WTC11 (cell line): ENCODE measurements at regions not wholly inside any gene's neighbourhood (a gene's known extent, or its start where the extent isn't known, plus 50 kb on each side); places are given as distances from the start of the nearest gene placed in this dataset.

Experiments used
- ATAC-seq: fragments of 200-7000 bp; cut with Tn5 transposase; 2 replicates; pipeline ENCODE4 v1.10.0; 2021; ENCODE audit warnings: mild to moderate bottlenecking, moderate library complexity
- CTCF ChIA-PET: fragments of 300-600 bp; sonication (Branson Sonifier 250); formaldehyde crosslinking; loops from one replicate; lab custom pipeline; 2021; ENCODE audit warnings: antibody characterized with exemption; lab: Charles Lee
- POLR2A ChIA-PET: fragments of 350-600 bp; sonication (Branson Sonifier 250); formaldehyde crosslinking; loops from one replicate; lab custom pipeline; 2021; ENCODE audit warnings: antibody characterized with exemption; lab: Charles Lee
- DNase-seq: peaks from one replicate; pipeline ENCODE4 v3.0.0; 2021; ENCODE audit warnings: low spot score
- H3K27ac Mint-ChIP-seq: 2 replicates; pipeline ENCODE4 v1.8.0; 2021; ENCODE audit warnings: mixed read lengths
- H3K27me3 Mint-ChIP-seq: 2 replicates; pipeline ENCODE4 v1.8.0; 2021; ENCODE audit warnings: low read depth, mild to moderate bottlenecking, moderate library complexity, mixed read lengths
- H3K36me3 Mint-ChIP-seq: 2 replicates; pipeline ENCODE4 v1.8.0; 2021; ENCODE audit warnings: mixed read lengths
- H3K4me1 Mint-ChIP-seq: 2 replicates; pipeline ENCODE4 v1.8.0; 2022; ENCODE audit warnings: mixed read lengths
- H3K4me3 Mint-ChIP-seq: 2 replicates; pipeline ENCODE4 v1.8.0; 2021; ENCODE audit warnings: mild to moderate bottlenecking, moderate library complexity, mixed read lengths
- H3K9me3 Mint-ChIP-seq: 2 replicates; pipeline ENCODE4 v1.8.0; 2021; ENCODE audit warnings: mixed read lengths
- ETV6 ChIP-seq: sonication (generic); formaldehyde crosslinking; IDR thresholded peaks from 2 replicates; pipeline ENCODE4 v1.8.1; 2022; ENCODE audit warnings: mild to moderate bottlenecking, missing genetic modification reagents
- GABPB1 ChIP-seq: sonication (generic); formaldehyde crosslinking; IDR thresholded peaks from 2 replicates; pipeline ENCODE4 v1.8.1; 2023; ENCODE audit warnings: mild to moderate bottlenecking, missing genetic modification reagents
- IRF1 ChIP-seq: sonication (generic); formaldehyde crosslinking; IDR thresholded peaks from 2 replicates; pipeline ENCODE4 v1.8.0; 2023; ENCODE audit warnings: missing genetic modification reagents
- IRF2 ChIP-seq: sonication (generic); formaldehyde crosslinking; IDR thresholded peaks from 2 replicates; pipeline ENCODE4 v1.8.0; 2022; ENCODE audit warnings: low read depth, missing genetic modification reagents, borderline replicate concordance
- NFYB ChIP-seq: sonication (generic); formaldehyde crosslinking; conservative IDR thresholded peaks from 2 replicates; pipeline ENCODE4 v1.8.0; 2022; ENCODE audit warnings: low read depth, missing genetic modification reagents
- NR1H2 ChIP-seq: sonication (generic); formaldehyde crosslinking; IDR thresholded peaks from 2 replicates; pipeline ENCODE4 v1.9.0; 2021; ENCODE audit warnings: mild to moderate bottlenecking, moderate library complexity, missing genetic modification reagents
- ZMAT4 ChIP-seq: fragments of 250-450 bp; sonication (Bioruptor Pico); IDR thresholded peaks from 2 replicates; pipeline ENCODE4 v1.9.0; 2021; ENCODE audit warnings: mild to moderate bottlenecking
- ZNF317 ChIP-seq: sonication (generic); formaldehyde crosslinking; IDR thresholded peaks from 2 replicates; pipeline ENCODE4 v1.8.1; 2023; ENCODE audit warnings: low read depth, mild to moderate bottlenecking, moderate library complexity, missing genetic modification reagents, borderline replicate concordance
- ZNF671 ChIP-seq: fragments of 250-450 bp; sonication (Bioruptor Pico); IDR thresholded peaks from 2 replicates; pipeline ENCODE4 v1.8.0; 2021; ENCODE audit warnings: mild to moderate bottlenecking
- TF ChIP-seq, protein P1 (sequence below): sonication (generic); formaldehyde crosslinking; conservative IDR thresholded peaks from 2 replicates; pipeline ENCODE4 v1.8.1; 2022; ENCODE audit warnings: mild to moderate bottlenecking, missing genetic modification reagents
- TF ChIP-seq, protein P2 (sequence below): sonication (generic); formaldehyde crosslinking; IDR thresholded peaks from 2 replicates; pipeline ENCODE4 v1.8.0; 2022; ENCODE audit warnings: missing genetic modification reagents
- TF ChIP-seq, protein P3 (sequence below): sonication (generic); formaldehyde crosslinking; IDR thresholded peaks from 2 replicates; pipeline ENCODE4 v1.8.1; 2023; ENCODE audit warnings: mild to moderate bottlenecking, missing genetic modification reagents, borderline replicate concordance

DNA sequence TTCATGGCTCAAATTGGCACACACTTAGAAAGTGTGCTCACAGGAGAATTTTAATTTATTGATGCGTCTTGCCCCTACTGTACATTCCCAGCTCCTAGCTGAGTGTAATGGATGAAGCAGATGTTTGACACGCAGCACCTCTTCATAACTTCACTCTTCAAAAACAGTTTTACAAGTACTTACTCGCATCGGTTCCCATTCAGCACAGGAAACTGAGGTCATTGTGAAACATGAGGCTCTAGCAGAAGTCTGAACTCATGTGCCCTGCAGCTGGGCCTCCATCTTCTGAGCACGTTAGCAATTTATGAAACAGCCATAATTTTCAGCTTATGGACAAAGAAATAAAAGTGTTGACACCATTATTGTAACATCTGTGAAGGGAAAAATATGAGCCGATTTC lies 558.9 kb upstream of the MGMT start (continued):
- TF ChIP-seq, protein P1, sequence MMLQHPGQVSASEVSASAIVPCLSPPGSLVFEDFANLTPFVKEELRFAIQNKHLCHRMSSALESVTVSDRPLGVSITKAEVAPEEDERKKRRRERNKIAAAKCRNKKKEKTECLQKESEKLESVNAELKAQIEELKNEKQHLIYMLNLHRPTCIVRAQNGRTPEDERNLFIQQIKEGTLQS, result no peak
- TF ChIP-seq ETV6 (CRISPR knock-in tag) (no peak), ZMAT4 (CRISPR knock-in tag) (no peak), IRF1 (CRISPR knock-in tag) (no peak)
- TF ChIP-seq, protein P2, sequence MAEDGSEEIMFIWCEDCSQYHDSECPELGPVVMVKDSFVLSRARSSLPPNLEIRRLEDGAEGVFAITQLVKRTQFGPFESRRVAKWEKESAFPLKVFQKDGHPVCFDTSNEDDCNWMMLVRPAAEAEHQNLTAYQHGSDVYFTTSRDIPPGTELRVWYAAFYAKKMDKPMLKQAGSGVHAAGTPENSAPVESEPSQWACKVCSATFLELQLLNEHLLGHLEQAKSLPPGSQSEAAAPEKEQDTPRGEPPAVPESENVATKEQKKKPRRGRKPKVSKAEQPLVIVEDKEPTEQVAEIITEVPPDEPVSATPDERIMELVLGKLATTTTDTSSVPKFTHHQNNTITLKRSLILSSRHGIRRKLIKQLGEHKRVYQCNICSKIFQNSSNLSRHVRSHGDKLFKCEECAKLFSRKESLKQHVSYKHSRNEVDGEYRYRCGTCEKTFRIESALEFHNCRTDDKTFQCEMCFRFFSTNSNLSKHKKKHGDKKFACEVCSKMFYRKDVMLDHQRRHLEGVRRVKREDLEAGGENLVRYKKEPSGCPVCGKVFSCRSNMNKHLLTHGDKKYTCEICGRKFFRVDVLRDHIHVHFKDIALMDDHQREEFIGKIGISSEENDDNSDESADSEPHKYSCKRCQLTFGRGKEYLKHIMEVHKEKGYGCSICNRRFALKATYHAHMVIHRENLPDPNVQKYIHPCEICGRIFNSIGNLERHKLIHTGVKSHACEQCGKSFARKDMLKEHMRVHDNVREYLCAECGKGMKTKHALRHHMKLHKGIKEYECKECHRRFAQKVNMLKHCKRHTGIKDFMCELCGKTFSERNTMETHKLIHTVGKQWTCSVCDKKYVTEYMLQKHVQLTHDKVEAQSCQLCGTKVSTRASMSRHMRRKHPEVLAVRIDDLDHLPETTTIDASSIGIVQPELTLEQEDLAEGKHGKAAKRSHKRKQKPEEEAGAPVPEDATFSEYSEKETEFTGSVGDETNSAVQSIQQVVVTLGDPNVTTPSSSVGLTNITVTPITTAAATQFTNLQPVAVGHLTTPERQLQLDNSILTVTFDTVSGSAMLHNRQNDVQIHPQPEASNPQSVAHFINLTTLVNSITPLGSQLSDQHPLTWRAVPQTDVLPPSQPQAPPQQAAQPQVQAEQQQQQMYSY (CRISPR knock-in tag), result no peak

- ChIA-PET CTCF (interaction anchor here (0.7 to 1.9 kb wide), 6 partner anchors 11 to 105 kb away, joined by 3 to 4 read pairs (median 3); no protein-coding TSS in a partner anchor), POLR2A (no interaction called here)
- no peaks in the 10 kb centered on the region for H3K36me3 Mint-ChIP-seq
- peaks cover 14% of the 10 kb centered on the region for H3K4me1 Mint-ChIP-seq
- H3K4me3 Mint-ChIP-seq, result no peak overlapping the region
- DNase-seq, result no peak
- H3K27ac Mint-ChIP-seq, result no peak overlapping the region
- ATAC-seq, result peak; percentile 93
- H3K27me3 Mint-ChIP-seq, result no peaks in the 10 kb centered on the region
- peaks cover 3% of the 10 kb centered on the region; the same call in 1 of the 2 replicates for H3K9me3 Mint-ChIP-seq
- TF ChIP-seq ZNF317 (CRISPR knock-in tag) (peak; percentile 62; the same call in 1 of the 2 replicates), ZNF671 (CRISPR knock-in tag) (no peak)
These were observed 558.5 kb upstream of the MGMT start for GRCh38 chr10:128908499-128908898.

DNA sequence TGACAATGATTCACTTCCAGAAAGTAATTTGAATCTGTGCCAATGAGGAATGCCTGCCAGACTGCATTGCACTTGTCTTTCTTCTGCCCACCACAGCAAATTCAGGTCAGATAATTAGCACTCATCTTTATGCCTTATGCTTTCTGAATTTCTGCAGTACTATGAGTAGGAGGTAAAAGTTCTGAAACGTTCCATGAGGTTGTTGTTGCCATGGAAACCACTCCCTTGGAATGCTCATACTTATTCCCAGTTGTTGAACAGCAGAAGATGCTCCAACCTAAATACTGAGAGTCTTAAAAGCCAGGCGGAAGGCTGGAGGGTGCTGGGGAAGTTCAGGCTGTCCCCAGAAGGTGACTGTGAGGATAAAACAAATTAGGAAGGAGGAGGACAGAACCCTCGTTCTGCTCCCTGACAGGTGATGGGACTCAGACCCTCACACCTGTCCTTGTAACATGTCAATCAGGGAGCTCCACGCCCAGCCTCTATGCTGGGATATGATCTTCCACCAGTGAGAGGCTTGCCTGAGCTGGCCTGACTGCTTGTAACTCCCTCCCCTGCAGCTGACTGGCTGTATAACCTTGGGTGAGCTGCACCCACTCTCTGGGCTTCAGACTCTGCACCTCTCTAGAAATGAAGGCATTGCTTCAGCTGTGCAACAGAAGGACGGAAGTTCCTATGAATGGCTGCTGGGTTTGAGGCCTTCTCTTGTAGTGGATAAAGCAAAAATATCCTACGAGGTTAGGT lies 554.3 kb upstream of the MGMT start:
- no peak for DNase-seq
- ChIA-PET CTCF (no interaction called here), POLR2A (interaction anchor here (0.6 kb wide), 1 partner anchor 945 kb away, joined by 6 read pairs; no protein-coding TSS in a partner anchor)
- Mint-ChIP-seq H3K9me3 (no peaks in the 10 kb centered on the region), H3K27ac (no peak overlapping the region), H3K4me3 (no peak overlapping the region), H3K36me3 (no peaks in the 10 kb centered on the region), H3K27me3 (no peaks in the 10 kb centered on the region), H3K4me1 (peaks cover 9% of the 10 kb centered on the region)
- TF ChIP-seq NFYB (CRISPR knock-in tag) (no peak), IRF2 (CRISPR knock-in tag) (no peak), ZNF317 (CRISPR knock-in tag) (no peak), GABPB1 (CRISPR knock-in tag) (no peak), NR1H2 (CRISPR knock-in tag) (no peak)
- TF ChIP-seq, protein P3, sequence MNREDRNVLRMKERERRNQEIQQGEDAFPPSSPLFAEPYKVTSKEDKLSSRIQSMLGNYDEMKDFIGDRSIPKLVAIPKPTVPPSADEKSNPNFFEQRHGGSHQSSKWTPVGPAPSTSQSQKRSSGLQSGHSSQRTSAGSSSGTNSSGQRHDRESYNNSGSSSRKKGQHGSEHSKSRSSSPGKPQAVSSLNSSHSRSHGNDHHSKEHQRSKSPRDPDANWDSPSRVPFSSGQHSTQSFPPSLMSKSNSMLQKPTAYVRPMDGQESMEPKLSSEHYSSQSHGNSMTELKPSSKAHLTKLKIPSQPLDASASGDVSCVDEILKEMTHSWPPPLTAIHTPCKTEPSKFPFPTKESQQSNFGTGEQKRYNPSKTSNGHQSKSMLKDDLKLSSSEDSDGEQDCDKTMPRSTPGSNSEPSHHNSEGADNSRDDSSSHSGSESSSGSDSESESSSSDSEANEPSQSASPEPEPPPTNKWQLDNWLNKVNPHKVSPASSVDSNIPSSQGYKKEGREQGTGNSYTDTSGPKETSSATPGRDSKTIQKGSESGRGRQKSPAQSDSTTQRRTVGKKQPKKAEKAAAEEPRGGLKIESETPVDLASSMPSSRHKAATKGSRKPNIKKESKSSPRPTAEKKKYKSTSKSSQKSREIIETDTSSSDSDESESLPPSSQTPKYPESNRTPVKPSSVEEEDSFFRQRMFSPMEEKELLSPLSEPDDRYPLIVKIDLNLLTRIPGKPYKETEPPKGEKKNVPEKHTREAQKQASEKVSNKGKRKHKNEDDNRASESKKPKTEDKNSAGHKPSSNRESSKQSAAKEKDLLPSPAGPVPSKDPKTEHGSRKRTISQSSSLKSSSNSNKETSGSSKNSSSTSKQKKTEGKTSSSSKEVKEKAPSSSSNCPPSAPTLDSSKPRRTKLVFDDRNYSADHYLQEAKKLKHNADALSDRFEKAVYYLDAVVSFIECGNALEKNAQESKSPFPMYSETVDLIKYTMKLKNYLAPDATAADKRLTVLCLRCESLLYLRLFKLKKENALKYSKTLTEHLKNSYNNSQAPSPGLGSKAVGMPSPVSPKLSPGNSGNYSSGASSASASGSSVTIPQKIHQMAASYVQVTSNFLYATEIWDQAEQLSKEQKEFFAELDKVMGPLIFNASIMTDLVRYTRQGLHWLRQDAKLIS (CRISPR knock-in tag), result no peak
- ATAC-seq, result peak; percentile 20; the same call in 1 of the 2 replicates
